HG02588 (cell line): ENCODE measurements at regions not wholly inside any gene's neighbourhood (a gene's known extent, or its start where the extent isn't known, plus 50 kb on each side); places are given as distances from the start of the nearest gene placed in this dataset.

Source experiments
- ATAC-seq: cut with Tn5 transposase; IDR thresholded peaks from one replicate; pipeline ENCODE4 v1.9.1; 2021; ENCODE audit warnings: mild to moderate bottlenecking, moderate library complexity; ENCODE audit not compliant: unreplicated experiment

DNA sequence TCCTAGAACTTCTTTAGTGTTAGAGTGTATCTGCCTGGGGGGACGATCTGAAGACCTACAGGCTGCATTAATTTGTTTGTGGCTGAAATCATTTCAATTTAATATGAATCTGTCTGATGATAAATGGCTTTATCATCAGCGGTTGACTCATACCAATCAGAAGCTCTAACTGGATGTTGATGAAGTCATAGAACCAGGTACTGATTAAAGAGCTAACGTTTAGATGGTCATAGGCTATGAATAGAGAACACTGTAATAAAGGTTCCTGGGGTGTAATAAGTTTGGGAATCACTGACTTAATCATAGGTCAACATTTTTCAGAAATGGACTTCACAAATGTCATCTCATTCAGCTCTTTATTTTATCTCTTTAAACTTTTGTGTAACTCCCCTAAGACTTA is 329.9 kb downstream of the MSX2 start:
- ATAC-seq: no peak

DNA sequence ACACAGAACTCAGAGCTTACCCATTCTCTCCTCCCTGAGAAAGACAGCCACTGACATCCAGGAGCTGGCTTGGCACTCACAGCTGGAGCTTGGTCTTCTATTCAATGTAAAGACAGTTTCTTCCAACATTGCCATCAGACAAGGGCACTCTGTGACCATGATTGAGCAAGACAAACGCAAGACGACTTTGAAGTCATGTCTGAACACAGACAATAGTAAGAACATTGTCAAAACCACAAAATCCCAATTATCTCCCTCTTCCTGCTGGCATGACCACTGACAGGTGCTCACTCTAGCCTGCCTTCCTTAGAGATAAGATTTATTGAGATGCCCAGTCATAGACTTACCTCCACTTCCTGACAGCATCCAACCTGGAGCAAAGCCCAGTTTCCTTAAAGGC is 328.0 kb downstream of the MSX2 start:
- no peak for ATAC-seq

DNA sequence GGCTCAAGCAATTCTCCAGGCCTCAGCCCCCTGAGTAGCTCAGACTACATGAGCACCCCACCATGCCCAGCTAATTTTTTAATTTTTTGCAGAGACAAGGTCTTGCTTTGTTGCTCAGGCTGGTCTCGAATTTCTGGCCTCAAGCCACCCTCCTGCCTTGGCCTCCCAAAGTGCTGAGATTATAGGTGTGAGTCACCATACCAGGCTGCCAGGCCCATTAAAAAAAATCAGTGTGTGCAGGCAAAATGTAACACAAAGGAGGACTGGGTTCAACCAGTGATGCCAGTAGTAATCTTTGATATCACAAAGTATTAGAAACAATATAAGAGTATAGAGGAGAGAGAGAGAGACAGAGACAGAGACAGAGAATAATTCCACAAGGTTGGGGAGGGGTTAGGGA is 322.7 kb downstream of the MSX2 start:
- no peak for ATAC-seq

DNA sequence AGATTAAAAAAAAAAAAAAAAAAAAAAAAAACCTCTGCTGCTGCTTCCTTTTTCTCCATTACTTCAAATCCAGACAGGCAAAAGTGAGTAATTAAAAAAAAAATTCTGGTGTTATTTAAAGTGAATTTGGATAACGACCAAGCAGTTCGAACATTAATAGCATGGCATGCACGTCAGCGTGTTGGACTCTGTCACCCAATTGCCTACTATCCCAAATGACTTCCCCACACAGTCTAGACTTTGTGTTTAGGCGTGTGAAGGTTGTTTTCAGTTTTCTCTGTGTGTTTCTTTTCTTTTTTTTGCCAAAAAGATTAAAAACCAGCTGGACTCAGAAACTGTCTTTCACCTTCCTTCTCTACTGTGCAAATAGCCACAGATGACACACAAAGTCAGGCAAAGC is 321.4 kb downstream of the MSX2 start:
- ATAC-seq: no peak

DNA sequence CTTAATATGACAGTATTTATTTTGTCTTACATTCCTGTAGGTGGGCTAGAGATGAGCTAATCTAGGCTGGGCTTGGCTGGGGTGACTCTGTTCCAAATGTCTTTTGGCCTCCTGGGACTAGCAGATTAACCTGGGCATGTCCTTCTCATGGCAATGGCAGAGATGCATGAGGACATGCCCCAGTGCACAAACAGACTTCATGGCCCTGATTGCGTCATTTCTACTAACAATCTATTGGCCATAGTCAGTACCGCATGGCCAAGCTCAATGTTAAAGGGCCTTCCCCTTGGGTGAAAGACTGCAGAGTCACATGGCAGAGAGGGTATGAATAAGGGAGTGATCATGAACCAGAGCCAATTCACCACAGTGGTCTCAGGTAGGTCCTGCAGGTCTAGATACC is 313.4 kb downstream of the MSX2 start:
- ATAC-seq: no peak

DNA sequence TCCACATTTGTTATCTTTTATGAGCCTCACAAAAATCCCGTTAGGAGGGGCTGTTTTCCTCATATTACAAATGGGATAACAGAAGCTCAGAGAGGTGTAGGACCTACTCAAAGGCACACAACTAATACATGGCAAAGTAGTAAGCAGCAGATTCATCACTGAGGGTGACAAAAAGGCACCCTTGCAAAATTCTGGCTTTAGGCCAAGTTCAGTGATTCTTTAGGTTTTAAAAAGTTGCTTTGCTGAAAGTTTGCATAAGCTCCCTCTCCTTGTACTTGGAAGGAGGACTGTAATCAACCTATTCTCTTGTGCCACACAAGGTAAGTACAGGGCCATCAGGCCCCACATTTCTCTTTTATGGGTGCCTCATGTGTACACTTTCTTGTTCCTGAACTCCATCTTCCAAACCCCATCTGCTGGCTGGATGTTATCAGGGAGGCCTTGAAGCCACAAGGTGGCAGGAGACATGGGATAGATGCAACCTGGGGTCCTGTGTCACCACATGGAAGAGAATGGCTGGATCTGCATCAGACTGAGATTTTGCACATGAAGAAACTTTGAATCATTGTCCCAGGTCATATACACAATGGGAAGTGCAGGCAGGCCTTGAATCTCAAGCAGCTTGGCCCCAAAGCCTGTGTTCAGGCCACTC is 311.6 kb downstream of the MSX2 start:
- ATAC-seq: no peak

DNA sequence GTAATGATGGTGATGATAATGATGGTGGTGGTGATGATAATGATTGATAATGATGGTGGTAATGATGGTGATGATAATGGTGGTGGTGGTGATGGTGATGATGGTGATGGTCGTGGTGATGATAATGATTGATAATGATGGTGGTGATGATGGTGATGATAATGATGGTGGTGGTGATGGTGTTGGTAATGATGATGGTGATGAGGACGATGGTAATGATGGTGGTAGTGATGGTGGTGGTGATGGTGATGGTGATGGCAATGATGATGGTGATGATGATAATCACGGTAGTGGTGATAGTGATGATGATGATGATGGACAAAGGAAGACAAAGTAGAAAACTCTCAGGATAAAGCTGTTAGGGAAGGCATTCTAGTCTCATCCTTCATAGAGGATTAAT is 310.5 kb downstream of the MSX2 start:
- no peak for ATAC-seq

DNA sequence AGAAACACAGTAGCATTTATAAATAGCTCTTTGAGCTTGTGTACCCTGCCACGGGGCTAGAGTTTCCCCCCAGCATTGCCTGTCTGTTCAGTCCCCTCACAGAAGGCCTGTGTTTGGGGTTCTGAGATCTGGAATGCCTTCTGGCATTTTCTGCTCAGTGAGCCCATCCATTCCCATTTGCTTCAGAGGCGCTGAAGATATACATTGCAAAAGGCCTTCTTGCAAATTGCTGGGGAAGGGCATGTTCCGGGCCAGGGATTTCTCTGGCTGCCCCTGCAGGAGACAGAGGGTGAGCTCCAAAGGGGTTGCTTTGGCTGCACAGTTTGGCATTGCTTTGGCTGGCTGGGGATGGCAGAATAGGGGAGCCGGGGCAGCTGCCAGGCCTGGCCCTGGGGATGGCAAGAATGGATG is 308.4 kb downstream of the MSX2 start:
- no peak for ATAC-seq

DNA sequence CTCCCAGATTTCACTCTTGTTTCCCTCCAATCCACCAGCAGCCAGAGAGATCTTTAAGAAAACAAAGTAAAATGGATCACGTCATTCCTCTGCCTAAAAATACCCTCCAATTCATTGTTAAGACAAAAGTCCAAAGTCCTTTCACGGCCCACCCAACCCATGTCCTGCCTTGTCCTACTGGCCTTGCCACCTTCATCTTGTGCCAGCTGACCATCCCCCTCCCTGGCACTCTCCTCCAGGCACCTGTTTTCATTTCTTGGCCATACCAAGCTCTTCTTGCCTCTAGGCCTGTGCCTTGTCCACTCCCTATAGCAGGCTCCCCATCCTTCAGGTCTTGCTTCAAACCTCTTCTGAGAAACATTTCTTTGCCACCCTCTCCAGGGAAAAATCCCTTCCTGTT is 307.6 kb downstream of the MSX2 start:
- no peak for ATAC-seq

DNA sequence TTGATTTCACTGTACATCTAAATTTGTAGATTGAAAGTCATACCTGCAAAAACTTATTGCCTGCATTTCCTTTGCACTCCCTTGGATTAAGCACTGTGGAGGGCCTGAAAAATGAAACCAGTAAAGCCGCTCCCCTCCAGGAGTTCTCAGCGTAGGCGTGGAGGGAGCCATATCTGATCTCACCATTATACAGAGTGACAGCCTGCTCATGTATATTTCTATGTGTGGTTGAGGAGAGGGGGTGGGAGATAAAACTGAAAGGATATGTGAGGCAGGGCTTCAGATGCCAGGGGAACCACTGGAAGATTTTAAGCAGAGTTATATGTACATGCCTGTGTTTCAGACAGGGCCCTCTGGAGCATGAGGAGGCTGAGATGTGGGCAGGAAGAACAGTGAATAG is 303.0 kb downstream of the MSX2 start:
- ATAC-seq: no peak

DNA sequence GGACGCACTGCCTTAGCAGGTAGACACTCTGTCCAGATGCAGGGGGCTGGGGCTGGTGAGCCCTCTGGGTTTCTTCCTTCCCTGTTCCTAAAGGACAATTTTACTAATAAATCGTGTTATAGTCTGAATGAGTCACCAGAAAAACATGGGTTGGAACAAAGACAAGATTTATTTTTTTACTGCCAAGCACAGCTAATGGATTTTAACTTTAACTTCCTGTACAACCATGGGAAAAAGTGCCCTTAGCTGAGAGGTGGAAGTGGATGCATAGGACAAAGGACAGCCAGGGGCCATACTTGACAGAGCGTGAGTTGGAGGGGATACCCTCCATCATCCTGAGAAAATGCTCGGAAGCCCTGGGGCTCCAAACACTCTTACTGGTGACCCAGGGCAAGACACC is 300.7 kb downstream of the MSX2 start:
- no peak for ATAC-seq

DNA sequence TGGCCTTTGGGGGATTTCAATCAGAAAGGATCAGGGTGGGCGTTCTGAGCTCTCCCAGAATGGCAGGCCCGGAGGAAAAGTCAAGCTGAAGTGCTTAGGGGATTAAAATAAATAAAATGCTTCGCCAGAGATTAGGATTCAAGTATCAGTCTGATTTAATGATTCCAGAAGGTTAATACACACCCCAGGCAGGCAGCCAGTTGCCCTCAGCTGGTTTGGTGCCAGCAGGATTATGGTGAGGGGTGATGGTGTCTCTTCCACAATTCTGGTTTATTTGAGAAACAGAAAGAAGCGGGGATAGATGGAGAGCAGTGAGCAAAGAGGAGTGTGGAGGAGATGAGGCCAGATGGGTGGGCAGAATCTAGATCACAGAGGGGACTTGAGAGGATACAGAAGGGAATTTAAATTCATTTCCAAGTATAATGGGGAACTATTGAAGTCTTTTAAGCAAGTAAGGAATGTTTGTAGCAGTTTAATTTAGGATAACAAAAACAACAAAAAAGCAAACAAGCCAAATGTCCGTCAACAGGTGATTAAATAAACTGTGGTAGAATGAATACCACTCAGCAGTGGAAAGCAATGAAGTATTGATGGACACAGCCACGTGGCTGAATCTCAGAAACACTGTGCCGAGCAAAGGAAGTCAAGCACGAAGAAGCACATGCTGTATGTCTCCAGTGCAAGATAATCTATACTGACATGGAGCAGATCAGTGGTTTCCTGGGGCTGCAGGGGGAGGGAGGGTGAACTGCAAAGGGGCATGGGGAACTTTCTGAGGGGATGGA is 297.7 kb downstream of the MSX2 start:
- no peak for ATAC-seq

DNA sequence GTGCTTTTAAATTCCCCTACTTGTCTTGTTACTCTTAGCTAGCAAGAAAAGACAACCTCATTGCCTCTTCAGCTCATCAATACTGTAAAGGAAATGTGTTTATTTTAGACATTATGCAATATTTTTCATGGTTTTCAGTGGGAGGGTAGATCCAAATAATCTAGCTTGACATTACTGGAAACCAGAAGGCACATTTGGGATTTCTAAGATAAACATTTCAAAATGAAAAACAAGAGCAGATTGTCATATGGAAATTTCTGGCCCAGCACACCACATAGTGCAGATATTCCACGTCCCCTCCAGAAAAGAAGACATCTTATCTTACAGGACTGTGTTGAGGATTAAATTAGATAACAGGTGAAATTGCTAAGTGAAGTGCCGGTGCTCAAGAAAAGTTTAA is 296.9 kb downstream of the MSX2 start:
- ATAC-seq: no peak

DNA sequence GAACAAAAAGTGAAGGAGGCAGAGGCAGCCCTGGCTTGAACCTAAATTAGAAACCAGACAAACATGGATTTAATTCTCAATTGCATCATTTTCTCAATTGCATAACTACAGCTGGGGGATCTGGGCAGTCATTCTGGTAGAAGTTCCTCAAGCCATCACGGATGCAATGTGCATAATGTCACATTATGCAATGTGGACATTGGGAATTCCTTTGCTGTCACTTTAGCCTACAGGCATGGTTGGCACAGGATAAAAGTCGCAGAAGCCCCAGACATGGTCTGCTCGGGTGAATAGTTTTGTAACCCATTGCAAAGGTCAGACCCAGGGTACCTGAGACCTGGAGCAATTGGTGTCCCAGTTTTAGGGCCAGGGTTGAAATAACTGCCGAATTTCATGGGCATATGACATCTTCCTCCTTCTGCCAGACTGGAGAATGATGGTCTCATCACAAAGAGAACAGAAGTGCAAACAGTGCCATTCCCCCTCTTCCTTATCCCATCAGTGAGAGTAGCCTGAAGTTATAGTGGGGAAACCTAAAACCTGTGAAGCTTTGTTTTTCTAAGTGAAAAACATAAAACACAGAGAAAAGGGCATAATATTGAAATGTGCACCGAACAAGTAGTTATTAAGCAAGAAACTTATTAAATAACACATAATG is 290.8 kb downstream of the MSX2 start:
- ATAC-seq: no peak

DNA sequence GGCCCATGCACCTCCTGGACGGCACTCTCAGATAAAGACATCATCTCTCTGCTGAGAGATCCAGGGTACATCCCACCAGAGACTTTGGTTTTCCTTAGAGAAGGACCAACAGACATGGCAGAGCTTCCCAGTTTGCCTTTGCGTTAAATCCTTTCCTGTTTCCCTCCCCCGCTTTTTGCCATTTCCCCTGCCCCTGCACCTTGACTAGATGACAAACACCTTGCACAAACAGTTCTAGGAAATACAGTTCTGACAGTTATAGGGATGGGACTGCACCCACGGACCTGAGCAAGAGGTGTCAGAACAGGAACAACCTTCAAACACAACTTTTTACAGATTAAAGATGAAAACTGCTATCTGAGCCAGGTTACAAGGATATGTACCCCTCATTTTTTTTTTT is 288.9 kb downstream of the MSX2 start:
- ATAC-seq: no peak

DNA sequence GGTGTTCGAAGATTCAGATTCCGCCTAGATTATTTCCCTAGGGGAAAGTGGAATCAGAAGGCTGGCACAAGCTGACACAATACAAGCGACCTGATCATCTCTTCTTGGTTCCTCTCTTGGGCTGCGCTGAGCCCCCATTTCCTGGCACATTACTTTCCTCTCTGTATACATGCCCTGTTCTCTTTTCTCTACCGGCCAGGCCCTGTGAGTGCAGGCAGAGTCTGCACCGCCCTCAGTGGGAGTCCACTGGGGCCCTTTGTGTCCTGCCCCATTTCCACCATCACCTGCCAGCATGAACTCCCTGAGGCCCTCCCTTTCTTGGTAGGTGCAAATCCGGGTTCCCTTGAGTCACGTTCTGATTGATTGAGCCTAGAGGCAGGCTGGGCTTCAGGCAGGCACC is 287.9 kb downstream of the MSX2 start:
- no peak for ATAC-seq

DNA sequence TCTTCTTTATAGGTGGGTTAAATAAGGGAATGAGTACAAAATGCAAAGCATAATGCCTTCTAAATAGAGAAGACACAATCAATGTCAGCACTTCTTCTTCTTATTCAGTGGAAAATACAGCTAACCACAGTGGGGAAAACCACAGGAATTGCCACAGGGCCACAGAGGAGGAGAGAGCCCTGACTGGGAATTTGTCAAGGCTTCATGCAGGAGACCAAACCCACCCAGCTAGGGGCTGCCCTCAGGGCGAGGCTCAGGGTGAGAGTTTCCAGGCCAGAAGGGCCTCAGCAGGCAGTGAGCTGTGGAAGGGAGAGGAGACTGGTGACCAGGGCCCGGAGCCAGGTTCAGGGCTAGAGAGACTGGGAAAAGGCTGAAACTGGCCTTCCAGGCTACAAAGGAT is 279.1 kb downstream of the MSX2 start:
- no peak for ATAC-seq

DNA sequence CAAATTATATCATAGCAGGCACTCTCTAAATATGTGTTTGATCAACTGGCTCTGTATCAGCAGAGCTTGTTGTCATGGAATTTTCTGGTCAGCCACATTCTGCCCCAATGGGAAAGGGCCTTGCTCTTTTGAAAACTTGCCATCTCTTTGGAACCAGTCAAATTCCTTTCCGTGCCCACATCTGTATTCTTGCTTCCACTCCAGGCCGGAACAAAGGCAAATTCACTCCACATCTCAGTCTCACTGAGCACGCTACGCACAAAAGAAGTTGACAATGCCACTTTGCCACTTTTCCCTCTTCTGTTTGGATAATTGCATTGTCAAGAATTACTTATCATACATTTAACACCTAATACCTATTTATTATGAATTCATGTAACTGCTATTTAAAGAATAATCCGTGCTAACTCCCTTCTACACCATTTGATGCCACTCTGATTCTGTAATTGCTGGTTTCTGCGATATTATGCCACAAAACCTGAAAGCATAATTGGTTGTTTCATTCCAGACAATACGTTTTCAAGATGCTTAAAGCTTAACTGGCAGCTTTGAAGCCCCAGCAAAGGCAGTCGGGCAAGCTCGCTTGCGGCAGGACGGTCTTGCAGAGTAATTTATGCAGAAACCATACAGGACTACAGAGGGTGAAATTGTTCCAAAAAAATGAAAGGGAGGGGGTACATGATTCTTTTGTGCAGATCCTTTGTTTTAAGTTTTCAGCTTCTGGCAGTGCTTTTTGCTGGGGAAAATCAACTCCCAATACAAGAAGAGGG is 277.7 kb downstream of the MSX2 start:
- no peak for ATAC-seq

DNA sequence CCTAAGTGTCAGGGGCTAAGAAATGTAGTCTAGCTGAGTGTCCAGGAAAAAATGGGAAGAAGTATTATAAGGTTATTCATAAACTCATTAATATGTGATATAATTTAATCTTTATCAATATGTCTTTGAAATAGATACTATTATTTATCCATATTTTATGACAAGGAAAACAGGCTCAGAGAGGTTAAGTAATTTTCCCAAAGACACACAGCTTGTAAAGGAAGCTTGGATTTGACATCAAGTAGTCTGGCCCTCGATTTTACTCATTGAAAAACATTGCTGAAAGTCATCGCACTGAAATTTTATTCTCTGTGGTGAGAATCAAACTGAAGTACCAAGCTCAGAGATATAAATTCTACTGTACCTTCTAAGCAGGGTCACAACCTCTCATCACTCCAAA is 276.9 kb downstream of the MSX2 start:
- no peak for ATAC-seq

DNA sequence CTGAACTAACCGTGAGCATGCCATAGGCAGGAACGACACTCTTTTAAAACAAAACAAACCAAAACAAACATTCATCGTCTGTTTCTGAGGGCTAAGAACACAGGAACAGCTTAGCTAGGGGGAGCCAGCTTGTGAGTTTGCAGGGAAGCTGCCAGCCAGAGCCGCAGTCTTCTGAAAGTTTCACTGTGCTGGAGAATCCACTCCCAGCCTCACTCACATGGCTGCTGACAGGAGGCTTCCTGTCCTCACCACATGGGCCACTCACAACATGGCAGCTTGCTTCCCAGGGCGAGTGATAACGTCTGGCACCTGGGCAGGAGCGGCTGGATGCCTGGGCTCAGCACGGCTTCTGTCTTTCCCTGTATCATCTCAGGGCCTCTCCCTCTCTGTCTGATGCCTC is 275.2 kb downstream of the MSX2 start:
- ATAC-seq: no peak

DNA sequence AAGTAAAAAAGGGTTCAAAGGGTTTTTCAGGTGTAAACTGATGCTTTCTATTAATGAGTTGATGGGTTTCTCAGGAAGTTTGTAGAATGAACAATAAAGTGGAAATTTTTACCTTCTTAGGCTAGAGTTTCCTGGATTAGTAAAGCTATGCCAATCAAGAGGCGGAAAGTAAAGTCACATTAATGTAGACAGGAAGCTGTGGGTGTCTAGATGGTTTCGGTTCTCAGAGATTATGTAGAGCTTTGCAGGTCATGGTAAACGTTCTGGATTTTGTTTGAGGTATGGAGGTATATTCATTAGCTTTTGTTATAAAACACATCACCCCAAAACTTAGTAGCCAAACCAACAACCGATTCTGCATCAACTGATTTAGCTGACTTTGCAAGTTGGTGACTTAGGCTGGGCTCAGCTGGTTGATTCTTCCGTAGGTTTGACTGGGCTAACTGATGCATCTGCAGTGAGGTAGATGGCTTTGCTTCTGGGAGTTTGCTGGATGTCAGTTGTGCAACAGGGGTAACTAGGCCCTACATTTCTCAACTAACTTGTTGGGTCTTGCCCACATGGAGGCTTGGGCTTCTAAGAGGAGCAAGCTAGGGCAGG is 273.8 kb downstream of the MSX2 start:
- no peak for ATAC-seq
